Liver (tissue), 8 donors: ENCODE measurements at regions not wholly inside any gene's neighbourhood (a gene's known extent, or its start where the extent isn't known, plus 50 kb on each side); places are given as distances from the start of the nearest gene placed in this dataset.

Experiments
- DNase-seq: peaks from one replicate; pipeline ENCODE4 v3.0.0-alpha.2; 2017; ENCODE audit warnings: low spot score
- H3K27ac ChIP-seq, 2 donors: one replicate each; pipeline ENCODE4 v1.7.0; 2013; ENCODE audit warnings: inconsistent platforms in 2 of 2, low read length in 2 of 2, control low read depth in 1 of 2, low read depth in 1 of 2, mild to moderate bottlenecking in 1 of 2
- H3K27me3 ChIP-seq, 4 donors: one replicate each; pipeline versions ENCODE4 v1.6.1 to v1.7.0; 2013; ENCODE audit warnings: low read length in 3 of 4, inconsistent platforms in 1 of 4, mild to moderate bottlenecking in 1 of 4, moderate library complexity in 1 of 4; ENCODE audit not compliant: control insufficient read depth in 4 of 4, insufficient read depth in 4 of 4
- H3K36me3 ChIP-seq, 4 donors: one replicate each; pipeline versions ENCODE4 v1.6.1 to v1.7.0; 2013; ENCODE audit warnings: low read length in 3 of 4, mild to moderate bottlenecking in 3 of 4, low read depth in 1 of 4, moderate library complexity in 1 of 4; ENCODE audit not compliant: control insufficient read depth in 4 of 4, insufficient read depth in 3 of 4
- H3K4me1 ChIP-seq, 4 donors: one replicate each; pipeline versions ENCODE4 v1.6.1 to v1.7.0; 2013; ENCODE audit warnings: low read length in 3 of 4, mild to moderate bottlenecking in 3 of 4, moderate library complexity in 1 of 4; ENCODE audit not compliant: control insufficient read depth in 4 of 4, insufficient read depth in 4 of 4
- H3K4me3 ChIP-seq, 3 donors: one replicate each; pipeline versions ENCODE4 v1.6.1 to v1.7.0; 2013; ENCODE audit warnings: low read length in 3 of 3, control low read depth in 1 of 3, low read depth in 1 of 3, mild to moderate bottlenecking in 1 of 3
- H3K9ac ChIP-seq, 2 donors: one replicate each; pipeline ENCODE4 v1.7.0; 2013; ENCODE audit warnings: low read length in 2 of 2, mild to moderate bottlenecking in 2 of 2, moderate library complexity in 2 of 2, control low read depth in 1 of 2, low read depth in 1 of 2
- H3K9me3 ChIP-seq, 4 donors: one replicate each; pipeline versions ENCODE4 v1.6.1 to v1.7.0; 2013; ENCODE audit warnings: low read length in 3 of 4; ENCODE audit not compliant: control insufficient read depth in 4 of 4
- EGR1 ChIP-seq, 2 donors: IDR thresholded peaks; 2 replicates each; pipeline ENCODE4 v1.6.1; 2016 to 2018; ENCODE audit warnings: antibody characterized with exemption in 2 of 2, low read depth in 2 of 2
- FOXA1 ChIP-seq: IDR thresholded peaks from 2 replicates; pipeline ENCODE4 v1.6.1; 2016; ENCODE audit warnings: antibody characterized with exemption
- FOXA2 ChIP-seq: IDR thresholded peaks from 2 replicates; pipeline ENCODE4 v1.6.1; 2016; ENCODE audit warnings: antibody characterized with exemption
- GABPA ChIP-seq, 2 donors: IDR thresholded peaks in 1 of 2; conservative IDR thresholded peaks in 1 of 2; 2 replicates each; pipeline ENCODE4 v1.6.1; 2016; ENCODE audit warnings: antibody characterized with exemption in 2 of 2, mild to moderate bottlenecking in 1 of 2, moderate library complexity in 1 of 2
- HNF4A ChIP-seq, 2 donors: conservative IDR thresholded peaks; 2 replicates each; pipeline ENCODE4 v1.6.1; 2016; ENCODE audit warnings: antibody characterized with exemption in 2 of 2, mild to moderate bottlenecking in 2 of 2
- HNF4G ChIP-seq: IDR thresholded peaks from 2 replicates; pipeline ENCODE4 v1.6.1; 2016; ENCODE audit warnings: antibody characterized with exemption
- JUND ChIP-seq, 2 donors: IDR thresholded peaks; 2 replicates each; pipeline ENCODE4 v1.6.1; 2016; ENCODE audit warnings: antibody characterized with exemption in 2 of 2
- MAX ChIP-seq: IDR thresholded peaks from 2 replicates; pipeline ENCODE4 v1.6.1; 2016; ENCODE audit warnings: antibody characterized with exemption
- NR2F2 ChIP-seq: IDR thresholded peaks from 2 replicates; pipeline ENCODE4 v1.6.1; 2016; ENCODE audit warnings: antibody characterized with exemption
- RAD21 ChIP-seq, 2 donors: IDR thresholded peaks; 2 replicates each; pipeline ENCODE4 v1.6.1; 2016; ENCODE audit warnings: antibody characterized with exemption in 2 of 2, mild to moderate bottlenecking in 2 of 2
- RXRA ChIP-seq, 2 donors: IDR thresholded peaks; 2 replicates each; pipeline ENCODE4 v1.6.1; 2017 to 2018; ENCODE audit warnings: antibody characterized with exemption in 2 of 2, mild to moderate bottlenecking in 1 of 2
- SP1 ChIP-seq: IDR thresholded peaks from 2 replicates; pipeline ENCODE4 v1.6.1; 2018; ENCODE audit warnings: antibody characterized with exemption, mild to moderate bottlenecking
- TAF1 ChIP-seq: conservative IDR thresholded peaks from 2 replicates; pipeline ENCODE4 v1.6.1; 2016; ENCODE audit warnings: antibody characterized with exemption, mild to moderate bottlenecking
- YY1 ChIP-seq: IDR thresholded peaks from 2 replicates; pipeline ENCODE4 v1.6.1; 2016; ENCODE audit warnings: antibody characterized with exemption, mild to moderate bottlenecking
- WGBS: extraction: QIAGEN DNeasy Blood & Tissue Kit; methylation state at CpG from one replicate; pipeline ENCODE4 v1.1.7; 2013; 5-methylcytosine and 5-hydroxymethylcytosine counted together
- TF ChIP-seq, protein P1 (sequence below): IDR thresholded peaks from 2 replicates; pipeline ENCODE4 v1.6.1; 2016; ENCODE audit warnings: antibody characterized with exemption
- TF ChIP-seq, protein P2 (sequence below): IDR thresholded peaks from 2 replicates; pipeline ENCODE4 v1.6.1; 2016; ENCODE audit warnings: antibody characterized with exemption, mild to moderate bottlenecking
- TF ChIP-seq, protein P3 (sequence below): IDR thresholded peaks from 2 replicates; pipeline ENCODE4 v1.6.1; 2016; ENCODE audit warnings: antibody characterized with exemption
- TF ChIP-seq, protein P4 (sequence below): fragments of 150-350 bp; IDR thresholded peaks from 2 replicates; pipeline ENCODE4 v1.5.1; 2017; ENCODE audit warnings: improper control_type of control experiment, low read depth, low read length; ENCODE audit not compliant: missing input control
- donor health status: healthy.
- donor health status: healthy.
- donor health status: healthy.
- donor health status: healthy.
- donor health status: healthy.

DNA sequence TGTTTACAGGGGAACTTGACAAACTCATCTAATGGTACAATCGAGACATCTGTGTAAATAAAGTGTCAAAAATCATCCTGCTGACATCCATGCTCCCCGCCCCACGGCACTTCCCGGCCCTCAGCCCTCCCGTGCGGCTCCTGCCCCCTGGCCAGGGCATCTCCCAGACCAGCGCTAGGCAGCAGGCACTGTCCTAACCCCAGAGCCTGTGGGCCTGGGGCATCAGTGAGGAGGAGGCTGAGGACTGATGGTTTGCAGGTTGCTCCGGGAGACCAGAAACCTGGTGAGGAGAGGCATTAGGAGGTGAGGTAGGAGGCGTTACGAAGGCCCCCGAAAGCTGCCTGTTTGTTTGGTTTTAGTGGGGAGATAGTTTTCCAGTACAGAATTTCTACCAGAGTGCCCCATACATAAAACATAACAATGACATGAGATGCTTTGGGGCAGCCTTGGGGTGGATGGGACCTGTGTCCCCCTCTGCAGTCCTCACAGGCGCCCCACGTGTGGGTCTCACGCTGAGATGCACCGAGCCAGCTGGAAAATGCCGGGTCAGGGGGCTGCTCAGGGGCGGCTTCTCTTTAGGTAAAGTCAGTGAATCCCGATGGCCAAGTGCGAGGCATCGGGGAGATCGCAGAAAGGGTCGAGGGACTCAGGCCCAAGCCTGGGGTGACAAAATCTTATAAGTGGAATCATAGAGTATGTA lies 114.2 kb downstream of the RTP5 start:
- no peak for DNase-seq
- no peaks in the 10 kb centered on the region for H3K36me3 ChIP-seq
- no peak overlapping the region for H3K9ac ChIP-seq
- H3K4me3 ChIP-seq: no peak overlapping the region
- WGBS: 87% methylated on average over 22 of the region's 22 CpGs
- TF ChIP-seq JUND (IDR thresholded peaks at IDR 0.05) (no peak), YY1 (no peak), MAX (no peak), RAD21 (IDR thresholded peaks at IDR 0.05) (no peak), NR2F2 (no peak), SP1 (no peak), GABPA (IDR thresholded peaks at IDR 0.05 in 1 of 2, conservative IDR thresholded peaks at IDR 0.05 in 1 of 2) (no peak), FOXA1 (no peak), RXRA (IDR thresholded peaks at IDR 0.05) (no peak), TAF1 (no peak), EGR1 (IDR thresholded peaks at IDR 0.05; ENCODE audit: low read depth in 2 of 2) (no peak), HNF4G (no peak), FOXA2 (no peak), HNF4A (conservative IDR thresholded peaks at IDR 0.05) (no peak)
- TF ChIP-seq, protein P1, sequence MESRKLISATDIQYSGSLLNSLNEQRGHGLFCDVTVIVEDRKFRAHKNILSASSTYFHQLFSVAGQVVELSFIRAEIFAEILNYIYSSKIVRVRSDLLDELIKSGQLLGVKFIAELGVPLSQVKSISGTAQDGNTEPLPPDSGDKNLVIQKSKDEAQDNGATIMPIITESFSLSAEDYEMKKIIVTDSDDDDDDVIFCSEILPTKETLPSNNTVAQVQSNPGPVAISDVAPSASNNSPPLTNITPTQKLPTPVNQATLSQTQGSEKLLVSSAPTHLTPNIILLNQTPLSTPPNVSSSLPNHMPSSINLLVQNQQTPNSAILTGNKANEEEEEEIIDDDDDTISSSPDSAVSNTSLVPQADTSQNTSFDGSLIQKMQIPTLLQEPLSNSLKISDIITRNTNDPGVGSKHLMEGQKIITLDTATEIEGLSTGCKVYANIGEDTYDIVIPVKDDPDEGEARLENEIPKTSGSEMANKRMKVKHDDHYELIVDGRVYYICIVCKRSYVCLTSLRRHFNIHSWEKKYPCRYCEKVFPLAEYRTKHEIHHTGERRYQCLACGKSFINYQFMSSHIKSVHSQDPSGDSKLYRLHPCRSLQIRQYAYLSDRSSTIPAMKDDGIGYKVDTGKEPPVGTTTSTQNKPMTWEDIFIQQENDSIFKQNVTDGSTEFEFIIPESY: no peak
- TF ChIP-seq, protein P2, sequence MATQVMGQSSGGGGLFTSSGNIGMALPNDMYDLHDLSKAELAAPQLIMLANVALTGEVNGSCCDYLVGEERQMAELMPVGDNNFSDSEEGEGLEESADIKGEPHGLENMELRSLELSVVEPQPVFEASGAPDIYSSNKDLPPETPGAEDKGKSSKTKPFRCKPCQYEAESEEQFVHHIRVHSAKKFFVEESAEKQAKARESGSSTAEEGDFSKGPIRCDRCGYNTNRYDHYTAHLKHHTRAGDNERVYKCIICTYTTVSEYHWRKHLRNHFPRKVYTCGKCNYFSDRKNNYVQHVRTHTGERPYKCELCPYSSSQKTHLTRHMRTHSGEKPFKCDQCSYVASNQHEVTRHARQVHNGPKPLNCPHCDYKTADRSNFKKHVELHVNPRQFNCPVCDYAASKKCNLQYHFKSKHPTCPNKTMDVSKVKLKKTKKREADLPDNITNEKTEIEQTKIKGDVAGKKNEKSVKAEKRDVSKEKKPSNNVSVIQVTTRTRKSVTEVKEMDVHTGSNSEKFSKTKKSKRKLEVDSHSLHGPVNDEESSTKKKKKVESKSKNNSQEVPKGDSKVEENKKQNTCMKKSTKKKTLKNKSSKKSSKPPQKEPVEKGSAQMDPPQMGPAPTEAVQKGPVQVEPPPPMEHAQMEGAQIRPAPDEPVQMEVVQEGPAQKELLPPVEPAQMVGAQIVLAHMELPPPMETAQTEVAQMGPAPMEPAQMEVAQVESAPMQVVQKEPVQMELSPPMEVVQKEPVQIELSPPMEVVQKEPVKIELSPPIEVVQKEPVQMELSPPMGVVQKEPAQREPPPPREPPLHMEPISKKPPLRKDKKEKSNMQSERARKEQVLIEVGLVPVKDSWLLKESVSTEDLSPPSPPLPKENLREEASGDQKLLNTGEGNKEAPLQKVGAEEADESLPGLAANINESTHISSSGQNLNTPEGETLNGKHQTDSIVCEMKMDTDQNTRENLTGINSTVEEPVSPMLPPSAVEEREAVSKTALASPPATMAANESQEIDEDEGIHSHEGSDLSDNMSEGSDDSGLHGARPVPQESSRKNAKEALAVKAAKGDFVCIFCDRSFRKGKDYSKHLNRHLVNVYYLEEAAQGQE: no peak
- TF ChIP-seq, protein P3, sequence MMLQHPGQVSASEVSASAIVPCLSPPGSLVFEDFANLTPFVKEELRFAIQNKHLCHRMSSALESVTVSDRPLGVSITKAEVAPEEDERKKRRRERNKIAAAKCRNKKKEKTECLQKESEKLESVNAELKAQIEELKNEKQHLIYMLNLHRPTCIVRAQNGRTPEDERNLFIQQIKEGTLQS: no peak
- TF ChIP-seq, protein P4, sequence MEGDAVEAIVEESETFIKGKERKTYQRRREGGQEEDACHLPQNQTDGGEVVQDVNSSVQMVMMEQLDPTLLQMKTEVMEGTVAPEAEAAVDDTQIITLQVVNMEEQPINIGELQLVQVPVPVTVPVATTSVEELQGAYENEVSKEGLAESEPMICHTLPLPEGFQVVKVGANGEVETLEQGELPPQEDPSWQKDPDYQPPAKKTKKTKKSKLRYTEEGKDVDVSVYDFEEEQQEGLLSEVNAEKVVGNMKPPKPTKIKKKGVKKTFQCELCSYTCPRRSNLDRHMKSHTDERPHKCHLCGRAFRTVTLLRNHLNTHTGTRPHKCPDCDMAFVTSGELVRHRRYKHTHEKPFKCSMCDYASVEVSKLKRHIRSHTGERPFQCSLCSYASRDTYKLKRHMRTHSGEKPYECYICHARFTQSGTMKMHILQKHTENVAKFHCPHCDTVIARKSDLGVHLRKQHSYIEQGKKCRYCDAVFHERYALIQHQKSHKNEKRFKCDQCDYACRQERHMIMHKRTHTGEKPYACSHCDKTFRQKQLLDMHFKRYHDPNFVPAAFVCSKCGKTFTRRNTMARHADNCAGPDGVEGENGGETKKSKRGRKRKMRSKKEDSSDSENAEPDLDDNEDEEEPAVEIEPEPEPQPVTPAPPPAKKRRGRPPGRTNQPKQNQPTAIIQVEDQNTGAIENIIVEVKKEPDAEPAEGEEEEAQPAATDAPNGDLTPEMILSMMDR: no peak
- H3K9me3 ChIP-seq: no peaks in the 10 kb centered on the region
- no peaks in the 10 kb centered on the region for H3K4me1 ChIP-seq
- no peaks in the 10 kb centered on the region for H3K27me3 ChIP-seq
- H3K27ac ChIP-seq: no peak overlapping the region
